ENCODE measurements at regions not wholly inside any gene's neighbourhood (a gene's known extent, or its start where the extent isn't known, plus 50 kb on each side); places are given as distances from the start of the nearest gene placed in this dataset.

DNA sequence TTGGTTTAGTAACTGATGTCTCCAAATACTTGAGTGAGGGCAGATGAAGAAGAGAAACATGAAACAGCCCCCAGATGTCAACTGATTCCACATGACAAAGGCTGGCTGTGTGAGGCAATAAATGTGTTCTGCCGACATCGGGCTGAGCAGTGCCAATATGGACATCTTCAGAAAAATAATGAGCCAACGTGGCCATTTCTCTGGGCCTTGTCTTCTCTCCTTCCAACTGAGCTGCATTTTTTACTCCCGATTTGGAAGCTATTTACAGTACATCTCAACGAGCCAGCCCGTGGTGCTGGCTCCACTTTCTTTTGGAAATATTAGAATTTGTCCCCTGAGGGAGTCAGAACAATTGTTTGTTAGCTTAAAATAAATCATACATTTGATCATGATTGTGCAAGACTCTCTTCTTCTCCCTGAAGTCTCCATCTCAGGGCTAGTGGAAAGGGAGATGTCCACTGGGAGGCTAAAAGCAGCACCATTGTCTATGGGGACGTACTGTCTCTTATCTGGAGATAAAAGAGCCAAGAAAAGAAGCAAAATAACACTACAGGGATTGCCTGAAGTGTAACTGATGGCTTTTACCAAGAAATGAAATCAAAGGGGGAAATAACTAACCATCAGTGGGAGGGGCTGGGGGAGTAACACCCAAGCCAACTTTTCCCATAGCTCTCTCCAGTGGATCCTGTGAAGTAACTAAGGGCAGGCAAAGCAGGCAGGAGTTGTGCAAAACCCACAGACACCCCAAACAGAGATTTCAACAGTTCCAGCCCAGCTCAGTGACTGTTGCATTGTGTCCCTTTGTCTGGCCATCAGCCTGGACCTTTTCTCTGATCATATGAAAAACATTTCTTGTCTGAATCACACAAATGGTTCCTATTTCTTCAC, 114.8 kb downstream of the RDH14 start:
- TF ChIP-seq, protein P1, sequence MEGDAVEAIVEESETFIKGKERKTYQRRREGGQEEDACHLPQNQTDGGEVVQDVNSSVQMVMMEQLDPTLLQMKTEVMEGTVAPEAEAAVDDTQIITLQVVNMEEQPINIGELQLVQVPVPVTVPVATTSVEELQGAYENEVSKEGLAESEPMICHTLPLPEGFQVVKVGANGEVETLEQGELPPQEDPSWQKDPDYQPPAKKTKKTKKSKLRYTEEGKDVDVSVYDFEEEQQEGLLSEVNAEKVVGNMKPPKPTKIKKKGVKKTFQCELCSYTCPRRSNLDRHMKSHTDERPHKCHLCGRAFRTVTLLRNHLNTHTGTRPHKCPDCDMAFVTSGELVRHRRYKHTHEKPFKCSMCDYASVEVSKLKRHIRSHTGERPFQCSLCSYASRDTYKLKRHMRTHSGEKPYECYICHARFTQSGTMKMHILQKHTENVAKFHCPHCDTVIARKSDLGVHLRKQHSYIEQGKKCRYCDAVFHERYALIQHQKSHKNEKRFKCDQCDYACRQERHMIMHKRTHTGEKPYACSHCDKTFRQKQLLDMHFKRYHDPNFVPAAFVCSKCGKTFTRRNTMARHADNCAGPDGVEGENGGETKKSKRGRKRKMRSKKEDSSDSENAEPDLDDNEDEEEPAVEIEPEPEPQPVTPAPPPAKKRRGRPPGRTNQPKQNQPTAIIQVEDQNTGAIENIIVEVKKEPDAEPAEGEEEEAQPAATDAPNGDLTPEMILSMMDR (IDR thresholded peaks at IDR 0.05), result no peak
- no peak for TF ChIP-seq POLR2A (IDR thresholded peaks at IDR 0.05)
